ENCODE measurements at regions not wholly inside any gene's neighbourhood (a gene's known extent, or its start where the extent isn't known, plus 50 kb on each side); places are given as distances from the start of the nearest gene placed in this dataset.

DNA sequence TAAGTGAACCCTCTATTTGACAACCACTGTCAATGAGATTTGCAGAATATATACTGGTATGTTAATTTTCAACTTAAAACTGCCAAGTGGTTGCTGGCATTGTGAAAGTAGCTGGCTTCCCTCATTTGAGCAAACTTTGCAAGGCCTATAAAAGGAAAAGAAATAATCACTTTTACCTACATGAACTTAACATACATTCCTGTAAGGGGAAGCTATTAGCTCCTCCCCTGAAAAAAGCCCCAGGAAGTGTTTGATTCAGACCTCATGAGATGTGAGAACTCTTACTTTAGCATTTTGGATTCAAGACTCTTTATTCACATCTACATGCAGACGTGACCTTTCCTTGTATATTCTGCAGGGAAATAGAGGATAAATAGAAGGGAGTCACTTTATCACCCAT, 175.6 kb downstream of the OTUD1 start:
- TF ChIP-seq, protein P1, sequence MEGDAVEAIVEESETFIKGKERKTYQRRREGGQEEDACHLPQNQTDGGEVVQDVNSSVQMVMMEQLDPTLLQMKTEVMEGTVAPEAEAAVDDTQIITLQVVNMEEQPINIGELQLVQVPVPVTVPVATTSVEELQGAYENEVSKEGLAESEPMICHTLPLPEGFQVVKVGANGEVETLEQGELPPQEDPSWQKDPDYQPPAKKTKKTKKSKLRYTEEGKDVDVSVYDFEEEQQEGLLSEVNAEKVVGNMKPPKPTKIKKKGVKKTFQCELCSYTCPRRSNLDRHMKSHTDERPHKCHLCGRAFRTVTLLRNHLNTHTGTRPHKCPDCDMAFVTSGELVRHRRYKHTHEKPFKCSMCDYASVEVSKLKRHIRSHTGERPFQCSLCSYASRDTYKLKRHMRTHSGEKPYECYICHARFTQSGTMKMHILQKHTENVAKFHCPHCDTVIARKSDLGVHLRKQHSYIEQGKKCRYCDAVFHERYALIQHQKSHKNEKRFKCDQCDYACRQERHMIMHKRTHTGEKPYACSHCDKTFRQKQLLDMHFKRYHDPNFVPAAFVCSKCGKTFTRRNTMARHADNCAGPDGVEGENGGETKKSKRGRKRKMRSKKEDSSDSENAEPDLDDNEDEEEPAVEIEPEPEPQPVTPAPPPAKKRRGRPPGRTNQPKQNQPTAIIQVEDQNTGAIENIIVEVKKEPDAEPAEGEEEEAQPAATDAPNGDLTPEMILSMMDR (IDR thresholded peaks at IDR 0.05; ENCODE audit: poor library complexity, severe bottlenecking), result no peak
- TF ChIP-seq POLR2AphosphoS5 (IDR thresholded peaks at IDR 0.05) (no peak), TAF1 (IDR thresholded peaks at IDR 0.05; ENCODE audit: low read depth) (no peak), REST (IDR thresholded peaks at IDR 0.05; ENCODE audit: borderline replicate concordance) (no peak), EP300 (conservative IDR thresholded peaks at IDR 0.05; ENCODE audit: poor library complexity, severe bottlenecking) (peak; percentile 42), EZH2 (IDR thresholded peaks at IDR 0.05; ENCODE audit: borderline replicate concordance, insufficient read depth, low read length, poor library complexity, severe bottlenecking) (no peak), SMC3 (conservative IDR thresholded peaks at IDR 0.05; ENCODE audit: poor library complexity) (no peak)

All from neural cell (in vitro differentiated cells).